PFSK-1 (cell line): ENCODE measurements at regions not wholly inside any gene's neighbourhood (a gene's known extent, or its start where the extent isn't known, plus 50 kb on each side); places are given as distances from the start of the nearest gene placed in this dataset.

Experiments used
- POLR2AphosphoS5 ChIP-seq: IDR thresholded peaks from 2 replicates; pipeline ENCODE4 v1.6.1; 2012; ENCODE audit warnings: low read depth, mild to moderate bottlenecking, control low read depth, low read length, moderate library complexity
- REST ChIP-seq, 2 experiments: IDR thresholded peaks; 2 replicates each; pipeline versions ENCODE4 v1.6.1 to v1.8.0; 2011 to 2012; ENCODE audit warnings: low read depth in 2 of 2, low read length in 2 of 2, control low read depth in 1 of 2, inconsistent platforms in 1 of 2, mild to moderate bottlenecking in 1 of 2, moderate library complexity in 1 of 2; ENCODE audit not compliant: insufficient read depth in 1 of 2

DNA sequence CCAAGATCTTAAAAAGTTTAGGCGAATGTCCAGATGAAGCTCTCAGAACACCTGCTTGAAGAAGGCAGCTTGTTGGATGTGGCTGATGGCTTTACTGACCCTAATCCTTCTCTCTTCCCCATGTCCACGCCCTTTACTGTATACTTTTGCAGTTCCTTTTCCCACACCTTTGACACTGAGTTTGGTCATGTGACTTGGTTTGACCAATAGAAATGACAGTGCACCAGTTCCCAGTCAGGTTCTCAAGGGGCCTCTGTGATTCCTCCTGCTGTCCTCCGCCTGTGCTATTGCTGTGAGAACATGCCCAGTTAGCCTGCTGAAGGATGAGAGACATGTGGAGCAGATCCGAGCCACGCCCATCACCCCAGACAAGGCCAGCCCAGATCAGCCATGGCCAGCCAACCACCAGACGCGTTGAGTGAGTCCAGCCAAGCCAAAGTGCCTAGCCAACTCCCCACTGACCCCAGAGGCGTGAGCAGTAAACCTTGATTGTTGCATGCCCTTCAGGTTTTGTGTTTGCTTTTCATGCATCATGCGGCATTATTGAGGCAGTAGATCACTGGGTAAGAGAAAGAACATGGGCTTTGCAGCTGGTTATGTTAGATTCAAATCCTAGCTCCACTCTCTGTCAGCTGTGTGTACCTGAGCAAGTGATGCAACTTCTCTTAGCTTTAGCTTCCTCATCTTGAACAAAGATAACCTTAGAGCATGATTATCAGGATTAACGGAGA, 258.0 kb upstream of the SIX2 start:
- TF ChIP-seq REST (IDR thresholded peaks at IDR 0.05; ENCODE audit: insufficient read depth in 1 of 2, low read depth in 2 of 2, low read length in 2 of 2) (no peak), POLR2AphosphoS5 (no peak)
